CD14-positive monocyte (primary cell): ENCODE measurements at regions not wholly inside any gene's neighbourhood (a gene's known extent, or its start where the extent isn't known, plus 50 kb on each side); places are given as distances from the start of the nearest gene placed in this dataset.

Experiments
- DNase-seq, 3 donors: peaks; one replicate each; pipeline ENCODE4 v3.0.0-alpha.2; 2011 to 2022
- H2AFZ ChIP-seq: 2 replicates; pipeline ENCODE4 v1.6.0; 2012; ENCODE audit warnings: mild to moderate bottlenecking, low read depth, low read length, inconsistent platforms; ENCODE audit not compliant: insufficient read depth, poor library complexity, severe bottlenecking
- H3K27ac ChIP-seq, 2 donors: 1 replicate in 1 of 2; 2 replicates in 1 of 2; pipeline ENCODE4 v1.5.1; 2012 to 2013; ENCODE audit warnings: low read length in 2 of 2, control low read depth in 1 of 2, inconsistent platforms in 1 of 2, low read depth in 1 of 2, mild to moderate bottlenecking in 1 of 2
- H3K27me3 ChIP-seq, 2 donors: one replicate each; pipeline versions ENCODE4 v1.6.0 to v1.6.1; 2011 to 2013; ENCODE audit warnings: low read length in 2 of 2; ENCODE audit not compliant: control insufficient read depth in 2 of 2, insufficient read depth in 2 of 2
- H3K36me3 ChIP-seq, 2 donors: replicated peaks in 1 of 2; 1 replicate in 1 of 2; 2 replicates in 1 of 2; pipeline versions ENCODE4 v1.5.1 to v1.6.1; 2012 to 2013; ENCODE audit warnings: low read length in 2 of 2, control low read depth in 1 of 2, inconsistent platforms in 1 of 2, mild to moderate bottlenecking in 1 of 2; ENCODE audit not compliant: insufficient read depth in 2 of 2, control insufficient read depth in 1 of 2
- H3K4me1 ChIP-seq, 2 donors: 1 replicate in 1 of 2; 2 replicates in 1 of 2; pipeline versions ENCODE4 v1.5.1 to v1.6.1; 2012 to 2013; ENCODE audit warnings: low read length in 2 of 2, control low read depth in 1 of 2, inconsistent platforms in 1 of 2, mild to moderate bottlenecking in 1 of 2, moderate library complexity in 1 of 2; ENCODE audit not compliant: insufficient read depth in 2 of 2, control insufficient read depth in 1 of 2
- H3K4me2 ChIP-seq: replicated peaks from 2 replicates; pipeline ENCODE3; 2012; ENCODE audit warnings: low read length, moderate library complexity, mild to moderate bottlenecking; ENCODE audit not compliant: poor library complexity, severe bottlenecking; ENCODE audit errors: extremely low read depth
- H3K4me3 ChIP-seq, 3 experiments: fragments of 200-600 bp in 1 of 3; sonication (generic) in 1 of 3; replicated peaks in 1 of 3; 1 replicate in 2 of 3; 2 replicates in 1 of 3; pipeline ENCODE4 v1.5.1; 2011 to 2013; ENCODE audit warnings: low read length in 3 of 3, mild to moderate bottlenecking in 3 of 3, control low read depth in 2 of 3, low read depth in 2 of 3, inconsistent platforms in 1 of 3, moderate library complexity in 1 of 3
- H3K79me2 ChIP-seq: 2 replicates; pipeline ENCODE4 v1.6.0; 2012; ENCODE audit warnings: mild to moderate bottlenecking, control low read depth, inconsistent platforms, low read length, moderate library complexity; ENCODE audit not compliant: insufficient read depth
- H3K9ac ChIP-seq: 2 replicates; pipeline ENCODE4 v1.6.0; 2017; ENCODE audit warnings: low read length, mild to moderate bottlenecking; ENCODE audit not compliant: insufficient read depth, poor library complexity, severe bottlenecking
- H3K9me3 ChIP-seq, 2 donors: replicated peaks in 1 of 2; 1 replicate in 1 of 2; 2 replicates in 1 of 2; pipeline versions ENCODE4 v1.5.1 to v1.6.1; 2012 to 2013; ENCODE audit warnings: low read length in 2 of 2, control low read depth in 1 of 2; ENCODE audit not compliant: control insufficient read depth in 1 of 2, insufficient read depth in 1 of 2
- H4K20me1 ChIP-seq: 2 replicates; pipeline ENCODE4 v1.6.0; 2012; ENCODE audit warnings: mild to moderate bottlenecking, low read length, control low read depth, moderate library complexity; ENCODE audit not compliant: insufficient read depth
- H3K27ac Mint-ChIP-seq, 7 donors: one replicate each; pipeline ENCODE4 v1.8.0; 2020; ENCODE audit warnings: mild to moderate bottlenecking in 7 of 7, mixed read lengths in 7 of 7, moderate library complexity in 6 of 7, inconsistent platforms in 2 of 7
- H3K27me3 Mint-ChIP-seq, 3 donors: one replicate each; pipeline ENCODE4 v1.8.0; 2021 to 2022; ENCODE audit warnings: low read depth in 3 of 3, mild to moderate bottlenecking in 3 of 3, mixed read lengths in 3 of 3, moderate library complexity in 3 of 3, inconsistent platforms in 1 of 3
- H3K36me3 Mint-ChIP-seq, 2 donors: one replicate each; pipeline ENCODE4 v1.8.0; 2020; ENCODE audit warnings: mixed read lengths in 2 of 2, inconsistent platforms in 1 of 2, mild to moderate bottlenecking in 1 of 2
- H3K4me1 Mint-ChIP-seq: one replicate; pipeline ENCODE4 v1.8.0; 2020; ENCODE audit warnings: mild to moderate bottlenecking, mixed read lengths
- H3K4me3 Mint-ChIP-seq, 2 donors: one replicate each; pipeline ENCODE4 v1.8.0; 2020; ENCODE audit warnings: mild to moderate bottlenecking in 2 of 2, mixed read lengths in 2 of 2, moderate library complexity in 1 of 2
- H3K9me3 Mint-ChIP-seq, 7 donors: one replicate each; pipeline ENCODE4 v1.8.0; 2020 to 2022; ENCODE audit warnings: mixed read lengths in 7 of 7, mild to moderate bottlenecking in 6 of 7, moderate library complexity in 6 of 7, inconsistent platforms in 2 of 7
- CTCF ChIP-seq: fragments of 200-600 bp; IDR thresholded peaks from one replicate; pipeline ENCODE4 v1.8.0; 2022; ENCODE audit warnings: antibody characterized with exemption, mild to moderate bottlenecking
- WGBS: methylation state at CpG from one replicate; pipeline ENCODE4 v1.1.5; 2013; ENCODE audit warnings: missing lambda C conversion rate; ENCODE audit not compliant: insufficient coverage; 5-methylcytosine and 5-hydroxymethylcytosine counted together
- intact Hi-C, 2 donors: fragments of 100-400 bp; cut with micrococcal nuclease; formaldehyde crosslinking; loops; one replicate each; pipeline versions ENCODE4 v1.15.0 to v1.15.1; 2023

- Mint-ChIP-seq H3K36me3 (no peaks in the 10 kb centered on the region), H3K27ac (no peak overlapping the region), H3K27me3 (peaks cover 0 to 2% (median 0%) of the 10 kb centered on the region in 3 donors), H3K9me3 (no peaks in the 10 kb centered on the region), H3K4me3 (no peak overlapping the region), H3K4me1 (no peaks in the 10 kb centered on the region)
- H3K27ac ChIP-seq, result no peak overlapping the region
- TF ChIP-seq CTCF, result no peak
- 40% methylated on average over 1 of the region's 1 CpG for WGBS
- H3K9me3 ChIP-seq, result no peaks in the 10 kb centered on the region
- H3K27me3 ChIP-seq, result no peaks in the 10 kb centered on the region
- H3K9ac ChIP-seq, result no peak overlapping the region
- no peak for DNase-seq
- H3K79me2 ChIP-seq, result no peaks in the 10 kb centered on the region
- H3K4me1 ChIP-seq, result no peaks in the 10 kb centered on the region
- H3K4me2 ChIP-seq, result no peak overlapping the region
- no peaks in the 10 kb centered on the region for H3K36me3 ChIP-seq
- no peak overlapping the region for H3K4me3 ChIP-seq
- no peak overlapping the region for H2AFZ ChIP-seq
- H4K20me1 ChIP-seq, result no peaks in the 10 kb centered on the region
- intact Hi-C loops, result no loop called here
These were observed 147.7 kb upstream of the DCBLD2 start for GRCh38 chr3:99049164-99049563.

- WGBS, result 96% methylated on average over 2 of the region's 2 CpGs
- no peak overlapping the region for H3K27ac ChIP-seq
- no peaks in the 10 kb centered on the region for H3K79me2 ChIP-seq
- TF ChIP-seq CTCF, result no peak
- no peaks in the 10 kb centered on the region for H3K4me1 Mint-ChIP-seq
- peaks cover 0 to 6% (median 1%) of the 10 kb centered on the region in 7 donors for H3K9me3 Mint-ChIP-seq
- H3K27me3 Mint-ChIP-seq, result peaks cover 0 to 1% (median 0%) of the 10 kb centered on the region in 3 donors
- no peak overlapping the region for H3K4me3 ChIP-seq
- intact Hi-C loops, result no loop called here
- DNase-seq, result no peak
- no peak overlapping the region for H3K4me3 Mint-ChIP-seq
- H3K9me3 ChIP-seq, result no peaks in the 10 kb centered on the region
- H4K20me1 ChIP-seq, result no peaks in the 10 kb centered on the region
- H2AFZ ChIP-seq, result no peak overlapping the region
- no peaks in the 10 kb centered on the region for H3K36me3 ChIP-seq
- H3K27me3 ChIP-seq, result no peaks in the 10 kb centered on the region
- no peaks in the 10 kb centered on the region for H3K36me3 Mint-ChIP-seq
- H3K4me2 ChIP-seq, result no peak overlapping the region
- no peak overlapping the region for H3K9ac ChIP-seq
- no peaks in the 10 kb centered on the region for H3K4me1 ChIP-seq
- H3K27ac Mint-ChIP-seq, result no peak overlapping the region
These were observed 140.3 kb upstream of the DCBLD2 start for GRCh38 chr3:99041747-99042146.
